Thoracic aorta (tissue), 2 donors: ENCODE measurements at regions not wholly inside any gene's neighbourhood (a gene's known extent, or its start where the extent isn't known, plus 50 kb on each side); places are given as distances from the start of the nearest gene placed in this dataset.
A peak's percentile ranks its signal among the peaks of the same experiment; 100 is the strongest.
"Not testable (repeated sequence)": the region's sequence is repeated elsewhere in the genome, so short reads cannot be mapped to it uniquely, and the experiment has no call there.

Experiments used
- ATAC-seq: fragments of 150-250 bp; one replicate; pipeline ENCODE4 v1.8.0; 2017; ENCODE audit warnings: low read depth; ENCODE audit not compliant: insufficient number of reproducible peaks, low FRiP score
- DNase-seq: peaks from one replicate; pipeline ENCODE4 v3.0.0-alpha.2; 2020; ENCODE audit warnings: low spot score
- H3K27ac ChIP-seq, 2 donors: fragments of 200-600 bp; sonication (generic); 1 replicate in 1 of 2; 2 replicates in 1 of 2; pipeline ENCODE4 v1.5.1; 2016; ENCODE audit warnings: mild to moderate bottlenecking in 2 of 2, moderate library complexity in 2 of 2
- H3K27me3 ChIP-seq: fragments of 200-600 bp; sonication (generic); replicated peaks from 2 replicates; pipeline ENCODE4 v1.6.0; 2016; ENCODE audit warnings: mild to moderate bottlenecking; ENCODE audit not compliant: insufficient read depth
- H3K36me3 ChIP-seq: fragments of 200-600 bp; sonication (generic); one replicate; pipeline ENCODE4 v1.5.1; 2016
- H3K4me1 ChIP-seq, 2 donors: fragments of 200-600 bp; sonication (generic); 1 replicate in 1 of 2; 2 replicates in 1 of 2; pipeline versions ENCODE4 v1.5.1 to v1.6.0; 2016; ENCODE audit warnings: low read depth in 2 of 2, mild to moderate bottlenecking in 1 of 2; ENCODE audit not compliant: control insufficient read depth in 1 of 2
- H3K4me3 ChIP-seq: fragments of 200-600 bp; sonication (generic); 2 replicates; pipeline ENCODE4 v1.5.1; 2016; ENCODE audit warnings: mild to moderate bottlenecking
- H3K9me3 ChIP-seq: fragments of 200-600 bp; sonication (generic); 2 replicates; pipeline ENCODE4 v1.5.1; 2016

DNA sequence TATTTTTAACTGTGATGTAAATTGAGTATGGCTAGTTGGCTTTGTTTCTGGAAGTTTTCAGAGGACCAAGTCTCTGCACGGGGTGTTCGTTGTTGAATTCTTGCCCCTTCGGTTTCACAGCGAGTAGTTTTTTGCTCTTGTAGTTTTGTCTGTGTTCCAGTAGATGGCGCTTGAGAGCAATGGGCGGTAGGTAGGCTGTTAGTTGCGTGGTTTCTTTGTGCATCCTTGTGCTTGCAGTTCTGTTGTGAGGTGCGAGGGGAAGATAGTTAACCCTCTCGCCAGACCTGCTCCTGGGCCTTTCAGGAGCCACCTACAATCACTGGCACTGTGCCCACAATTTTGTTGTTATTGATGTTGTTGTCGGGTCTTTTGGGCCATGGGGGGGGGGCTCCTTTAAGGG, 118.1 kb downstream of the SPIN4 start:
- H3K27ac ChIP-seq, H3K27me3 ChIP-seq, DNase-seq, H3K36me3 ChIP-seq, H3K9me3 ChIP-seq, ATAC-seq, H3K4me3 ChIP-seq, H3K4me1 ChIP-seq: not testable (repeated sequence)

DNA sequence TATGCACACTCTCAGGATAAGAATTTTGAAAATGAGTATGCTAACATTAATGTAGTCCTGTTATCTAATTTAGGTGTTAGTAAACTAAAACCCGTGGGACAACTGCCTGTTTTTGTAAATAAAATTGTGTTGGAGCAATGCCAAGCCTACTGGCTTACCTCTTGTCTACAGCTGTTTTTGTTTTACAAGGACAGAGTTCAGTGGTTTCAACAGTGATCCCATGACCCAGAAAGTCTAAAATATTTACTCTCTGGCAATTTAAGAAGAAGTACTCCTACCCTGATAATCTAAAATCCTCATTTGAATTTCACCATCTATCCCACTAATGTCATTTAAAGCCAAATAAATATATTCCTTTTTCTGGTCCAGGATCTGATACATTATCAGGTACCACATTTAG, 132.9 kb downstream of the SPIN4 start:
- not testable (repeated sequence) for H3K4me1 ChIP-seq, H3K27me3 ChIP-seq, H3K9me3 ChIP-seq, H3K27ac ChIP-seq, DNase-seq, ATAC-seq, H3K4me3 ChIP-seq, H3K36me3 ChIP-seq

GRCh38 chrX:63217549-63217948, 133.6 kb downstream of the SPIN4 start:
- H3K4me1 ChIP-seq: not testable (repeated sequence)

DNA sequence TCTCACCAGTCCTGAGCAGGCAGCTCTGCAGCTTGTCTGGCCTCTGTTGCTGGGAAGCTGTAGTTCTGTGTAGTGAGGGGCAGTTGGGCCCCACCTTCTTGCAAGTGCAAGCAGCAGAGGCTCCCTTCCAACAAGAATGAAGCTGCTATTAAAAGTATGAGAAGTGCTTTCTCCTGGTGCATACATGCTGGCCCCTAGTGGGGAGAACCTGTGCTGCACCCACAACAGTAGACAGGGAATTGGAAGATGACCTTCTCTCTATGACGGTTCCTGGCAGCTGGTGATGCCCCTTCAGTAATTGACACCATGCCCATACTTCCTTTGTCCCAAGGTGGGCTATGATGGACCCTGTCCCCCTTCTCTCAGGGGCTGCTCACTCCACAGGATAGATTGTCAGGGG, 141.5 kb downstream of the SPIN4 start:
- not testable (repeated sequence) for H3K9me3 ChIP-seq, H3K27me3 ChIP-seq, H3K27ac ChIP-seq, DNase-seq, H3K36me3 ChIP-seq, H3K4me3 ChIP-seq, H3K4me1 ChIP-seq, ATAC-seq

More at GRCh38 chrX:63217549-63217948, 133.6 kb downstream of the SPIN4 start:
- not testable (repeated sequence) for H3K36me3 ChIP-seq, H3K27ac ChIP-seq, H3K27me3 ChIP-seq, DNase-seq, H3K9me3 ChIP-seq, ATAC-seq, H3K4me3 ChIP-seq

DNA sequence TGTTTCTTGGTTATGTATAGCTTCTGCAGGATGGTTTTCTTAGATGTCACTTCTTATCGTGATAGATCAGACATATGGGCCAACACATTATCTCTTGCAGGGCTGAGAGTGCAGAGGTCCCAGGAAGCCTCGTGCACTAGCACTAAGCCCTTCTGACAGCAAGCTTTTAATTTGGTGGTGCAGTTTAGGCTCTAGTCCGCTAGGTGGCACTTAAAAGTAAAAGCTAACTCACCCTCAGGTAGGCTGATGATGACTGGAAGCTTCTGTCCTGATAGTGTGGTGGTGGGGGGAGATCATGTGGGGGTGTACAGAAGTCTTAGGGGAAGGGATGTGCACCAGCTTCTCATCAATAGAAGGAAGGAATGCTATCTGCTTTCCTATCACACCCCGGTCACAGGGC, 142.0 kb downstream of the SPIN4 start:
- not testable (repeated sequence) for H3K36me3 ChIP-seq, H3K27me3 ChIP-seq, H3K27ac ChIP-seq, ATAC-seq, H3K4me3 ChIP-seq, H3K4me1 ChIP-seq, DNase-seq, H3K9me3 ChIP-seq

GRCh38 chrX:63204266-63205074, 146.7 kb downstream of the SPIN4 start:
- H3K9me3 ChIP-seq, DNase-seq, H3K27ac ChIP-seq, H3K36me3 ChIP-seq, H3K4me1 ChIP-seq, H3K4me3 ChIP-seq, H3K27me3 ChIP-seq: not testable (repeated sequence)
- peak; percentile 90 for ATAC-seq

- H3K36me3 ChIP-seq, H3K4me1 ChIP-seq, H3K4me3 ChIP-seq, H3K9me3 ChIP-seq, H3K27ac ChIP-seq, DNase-seq, ATAC-seq, H3K27me3 ChIP-seq: not testable (repeated sequence)
These were observed 149.1 kb downstream of the SPIN4 start for GRCh38 chrX:63201987-63202386.

- not testable (repeated sequence) for H3K36me3 ChIP-seq, H3K27me3 ChIP-seq, ATAC-seq
These were observed 152.4 kb downstream of the SPIN4 start for GRCh38 chrX:63198693-63199092.

DNA sequence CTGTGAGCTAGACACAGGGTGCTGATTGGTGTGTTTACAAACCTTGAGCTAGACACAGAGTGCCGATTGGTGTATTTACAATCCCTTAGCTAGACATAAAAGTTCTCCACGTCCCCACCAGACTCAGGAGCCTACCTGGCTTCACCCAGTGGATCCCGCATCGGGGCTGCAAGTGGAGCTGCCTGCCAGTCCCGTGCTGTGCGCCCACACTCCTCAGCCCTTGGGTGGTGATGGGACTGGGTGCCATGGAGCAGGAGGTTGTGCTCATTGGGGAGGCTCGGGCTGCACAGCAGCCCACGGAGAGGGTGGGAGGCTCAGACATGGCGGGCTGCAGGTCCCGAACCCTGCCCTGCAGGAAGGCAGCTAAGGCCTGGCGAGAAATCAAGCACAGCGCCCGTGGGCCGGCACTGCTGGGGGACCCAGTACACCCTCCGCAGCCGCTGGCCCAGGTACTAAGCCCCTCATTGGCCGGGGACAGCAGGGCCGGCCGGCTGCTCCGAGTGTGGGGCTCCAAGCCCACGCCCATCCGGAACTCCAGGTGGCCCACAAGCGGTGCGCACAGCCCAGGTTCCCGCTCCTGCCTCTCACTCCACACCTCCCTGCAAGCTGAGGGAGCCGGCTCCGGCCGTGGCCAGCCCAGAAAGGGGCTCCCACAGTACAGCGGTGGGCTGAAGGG, 158.6 kb downstream of the SPIN4 start:
- not testable (repeated sequence) for H3K27me3 ChIP-seq, H3K36me3 ChIP-seq, ATAC-seq, DNase-seq, H3K9me3 ChIP-seq, H3K27ac ChIP-seq, H3K4me1 ChIP-seq, H3K4me3 ChIP-seq

More at GRCh38 chrX:63198693-63199092, 152.4 kb downstream of the SPIN4 start:
- not testable (repeated sequence) for H3K9me3 ChIP-seq, H3K4me3 ChIP-seq, H3K27ac ChIP-seq, DNase-seq, H3K4me1 ChIP-seq
